Tibial nerve (tissue), 3 donors: ENCODE measurements at regions not wholly inside any gene's neighbourhood (a gene's known extent, or its start where the extent isn't known, plus 50 kb on each side); places are given as distances from the start of the nearest gene placed in this dataset.

Source experiments
- CTCF ChIP-seq, 5 experiments: fragments of 200-600 bp in 3 of 5; fragments of 450-650 bp in 2 of 5; sonication (generic) in 3 of 5; IDR thresholded peaks; one replicate each; pipeline ENCODE4 v1.5.1; 2016 to 2019; ENCODE audit warnings: antibody characterized with exemption in 5 of 5, mild to moderate bottlenecking in 3 of 5, moderate library complexity in 2 of 5
- POLR2A ChIP-seq, 2 donors: fragments of 450-650 bp; IDR thresholded peaks; one replicate each; pipeline ENCODE4 v1.6.1; 2017; ENCODE audit warnings: antibody characterized with exemption in 2 of 2, mild to moderate bottlenecking in 2 of 2, moderate library complexity in 2 of 2

- no peak for TF ChIP-seq POLR2A (IDR thresholded peaks at IDR 0.05)
- TF ChIP-seq CTCF (IDR thresholded peaks at IDR 0.05), result no peak
Measured at GRCh38 chr6:156185113-156185512, 592.1 kb upstream of the ARID1B start.
